ENCODE measurements at regions not wholly inside any gene's neighbourhood (a gene's known extent, or its start where the extent isn't known, plus 50 kb on each side); places are given as distances from the start of the nearest gene placed in this dataset.
"Not testable (repeated sequence)": the region's sequence is repeated elsewhere in the genome, so short reads cannot be mapped to it uniquely, and the experiment has no call there.

DNA sequence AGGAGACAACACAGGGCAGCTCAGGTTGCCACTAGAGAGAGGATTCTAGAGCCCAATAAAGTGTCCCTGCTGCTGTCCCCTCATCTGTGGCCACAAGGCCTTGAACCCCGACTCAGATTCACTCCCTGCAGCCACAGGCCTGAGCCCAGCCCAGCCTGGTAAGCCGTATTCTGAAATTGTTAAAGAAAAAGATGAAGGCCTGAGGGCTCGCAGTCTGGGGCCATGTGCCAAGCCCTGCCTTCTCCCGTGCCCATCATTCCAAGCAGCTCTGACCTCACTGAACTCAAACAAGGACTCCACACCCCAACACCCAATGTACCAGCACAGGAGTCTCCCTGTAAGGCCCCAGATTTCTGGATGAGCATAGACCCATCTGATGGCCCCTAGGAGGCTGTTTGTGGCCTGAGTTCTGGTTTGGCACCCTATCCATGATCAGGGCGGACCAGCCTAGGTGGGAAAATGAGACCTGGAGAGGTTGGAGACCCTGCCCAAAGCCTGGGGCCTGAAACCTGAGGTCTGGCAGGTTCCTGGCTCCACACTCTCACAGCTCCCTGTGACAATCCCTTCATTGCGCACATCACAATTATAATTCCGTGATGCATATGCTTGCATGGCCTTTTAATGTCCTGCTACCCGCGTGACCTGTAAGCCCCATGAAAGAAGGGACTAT is 62.0 kb upstream of the TOP1 start:
- DNase-seq (no peak), ATAC-seq (no peak)
- no peaks in the 10 kb centered on the region for H3K36me3 ChIP-seq
- no peak overlapping the region for H3K4me3 ChIP-seq
- no peaks in the 10 kb centered on the region for H3K27me3 ChIP-seq
- H3K9me3 ChIP-seq: no peaks in the 10 kb centered on the region
- 92 to 95% (median 94%) methylated on average over 9 of the region's 9 CpGs for WGBS, 4 donors
- no peak for TF ChIP-seq POLR2A (IDR thresholded peaks at IDR 0.05)
- TF ChIP-seq, protein P1, sequence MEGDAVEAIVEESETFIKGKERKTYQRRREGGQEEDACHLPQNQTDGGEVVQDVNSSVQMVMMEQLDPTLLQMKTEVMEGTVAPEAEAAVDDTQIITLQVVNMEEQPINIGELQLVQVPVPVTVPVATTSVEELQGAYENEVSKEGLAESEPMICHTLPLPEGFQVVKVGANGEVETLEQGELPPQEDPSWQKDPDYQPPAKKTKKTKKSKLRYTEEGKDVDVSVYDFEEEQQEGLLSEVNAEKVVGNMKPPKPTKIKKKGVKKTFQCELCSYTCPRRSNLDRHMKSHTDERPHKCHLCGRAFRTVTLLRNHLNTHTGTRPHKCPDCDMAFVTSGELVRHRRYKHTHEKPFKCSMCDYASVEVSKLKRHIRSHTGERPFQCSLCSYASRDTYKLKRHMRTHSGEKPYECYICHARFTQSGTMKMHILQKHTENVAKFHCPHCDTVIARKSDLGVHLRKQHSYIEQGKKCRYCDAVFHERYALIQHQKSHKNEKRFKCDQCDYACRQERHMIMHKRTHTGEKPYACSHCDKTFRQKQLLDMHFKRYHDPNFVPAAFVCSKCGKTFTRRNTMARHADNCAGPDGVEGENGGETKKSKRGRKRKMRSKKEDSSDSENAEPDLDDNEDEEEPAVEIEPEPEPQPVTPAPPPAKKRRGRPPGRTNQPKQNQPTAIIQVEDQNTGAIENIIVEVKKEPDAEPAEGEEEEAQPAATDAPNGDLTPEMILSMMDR (IDR thresholded peaks at IDR 0.05): no peak
- peaks cover 0 to 8% (median 0%) of the 10 kb centered on the region in 12 donors for H3K4me1 ChIP-seq
- no peak overlapping the region for H3K27ac ChIP-seq
- intact Hi-C loops (cut with DNase I): loop anchor here in 6 of 10 donors (5.0 to 10.0 kb wide), 7 partner anchors 126 to 1852 kb away; no protein-coding TSS in a partner anchor

GRCh38 chr20:40967700-40968099 is 60.9 kb upstream of the TOP1 start:
- Histone ChIP-seq H3K36me3 (no peaks in the 10 kb centered on the region), H3K4me1 (peaks cover 0 to 8% (median 0%) of the 10 kb centered on the region in 12 donors), H3K9me3 (no peaks in the 10 kb centered on the region), H3K27ac (no peak overlapping the region), H3K4me3 (no peak overlapping the region), H3K27me3 (no peaks in the 10 kb centered on the region)
- DNase-seq: no peak
- intact Hi-C loops (cut with DNase I): loop anchor here (1.0 to 10.0 kb wide), 11 partner anchors 125 to 1853 kb away; no protein-coding TSS in a partner anchor
- TF ChIP-seq POLR2A (IDR thresholded peaks at IDR 0.05): no peak
- TF ChIP-seq, protein P1 (IDR thresholded peaks at IDR 0.05): no peak
- peak in 1 of 4 donors; percentile 34 for ATAC-seq
- WGBS, 4 donors: 55 to 86% (median 73%) methylated on average over 4 of the region's 4 CpGs

- not testable (repeated sequence) for H3K4me1 ChIP-seq, H3K9me3 ChIP-seq, H3K27me3 ChIP-seq, H3K27ac ChIP-seq, H3K36me3 ChIP-seq
- peak overlapping the region in 11 of 12 donors; percentile 12 to 62 (median 46) for H3K4me3 ChIP-seq
- DNase-seq (peak; percentile 75 to 91 (median 82)), ATAC-seq (peak; percentile 84 to 93 (median 92))
- TF ChIP-seq, protein P1 (IDR thresholded peaks at IDR 0.05): peak; percentile 92 to 98 (median 96)
- intact Hi-C loops (cut with DNase I): loop anchor here (1.0 to 10.0 kb wide), 11 partner anchors 123 to 1854 kb away; no protein-coding TSS in a partner anchor
- 21 to 27% (median 25%) methylated on average over 27 to 28 of the region's 28 CpGs for WGBS, 4 donors
Observed at GRCh38 chr20:40968816-40969562, 59.6 kb upstream of the TOP1 start.

GRCh38 chr20:40970218-40970617 is 58.4 kb upstream of the TOP1 start:
- ATAC-seq (no peak), DNase-seq (no peak)
- no peak overlapping the region for H3K27ac ChIP-seq
- intact Hi-C loops (cut with DNase I): loop anchor here in 1 of 10 donors (10.0 kb wide), 1 partner anchor 365 kb away; no protein-coding TSS in a partner anchor
- 91 to 95% (median 93%) methylated on average over 6 of the region's 6 CpGs for WGBS, 4 donors
- TF ChIP-seq POLR2A (IDR thresholded peaks at IDR 0.05): no peak
- TF ChIP-seq, protein P1 (IDR thresholded peaks at IDR 0.05): no peak
- H3K4me1 ChIP-seq: peaks cover 0 to 8% (median 0%) of the 10 kb centered on the region in 12 donors
- H3K36me3 ChIP-seq: no peaks in the 10 kb centered on the region
- no peak overlapping the region for H3K4me3 ChIP-seq
- no peaks in the 10 kb centered on the region for H3K27me3 ChIP-seq
- no peaks in the 10 kb centered on the region for H3K9me3 ChIP-seq
